ENCODE measurements at regions not wholly inside any gene's neighbourhood (a gene's known extent, or its start where the extent isn't known, plus 50 kb on each side); places are given as distances from the start of the nearest gene placed in this dataset.
"Not testable (repeated sequence)": the region's sequence is repeated elsewhere in the genome, so short reads cannot be mapped to it uniquely, and the experiment has no call there.

DNA sequence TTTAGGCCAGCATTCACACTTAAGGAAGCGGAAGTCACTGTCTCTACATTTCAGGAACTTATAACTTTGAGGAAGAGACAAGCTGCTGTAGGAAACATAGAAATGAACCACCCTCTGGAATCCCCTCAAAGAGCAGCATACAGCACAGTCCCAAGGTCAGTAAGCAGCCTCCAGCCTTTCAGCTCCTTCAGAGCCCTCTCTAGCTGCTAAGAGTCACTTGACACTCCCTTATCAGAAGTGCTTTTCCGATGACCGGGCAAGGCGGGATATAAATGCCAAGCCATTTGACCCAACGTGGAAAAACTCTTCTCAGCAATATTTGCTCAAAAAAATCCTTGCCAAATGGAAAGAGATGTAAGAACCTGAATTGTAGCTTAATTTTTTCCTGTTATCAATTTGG, 1284.3 kb downstream of the XPNPEP1 start:
- no peak for DNase-seq

DNA sequence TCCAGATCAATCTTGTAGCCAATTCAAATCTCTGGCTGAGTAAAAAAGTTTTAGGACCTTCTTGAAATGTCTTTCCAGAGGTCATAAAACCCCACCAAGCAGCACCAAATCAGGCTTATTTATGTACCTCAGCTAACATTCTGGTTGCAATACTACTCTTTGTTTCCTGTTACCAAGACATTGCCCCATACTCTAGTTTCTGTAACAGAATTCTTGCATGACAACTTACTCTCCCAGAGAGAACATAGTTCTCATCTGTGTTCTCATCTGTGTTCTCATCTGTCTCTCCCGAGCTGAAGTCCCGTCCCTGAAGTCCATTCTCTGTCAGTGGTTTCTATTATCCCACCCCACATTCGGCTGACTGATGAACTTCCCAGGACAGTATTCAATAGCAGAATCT, 1285.1 kb downstream of the XPNPEP1 start:
- DNase-seq, result no peak

DNA sequence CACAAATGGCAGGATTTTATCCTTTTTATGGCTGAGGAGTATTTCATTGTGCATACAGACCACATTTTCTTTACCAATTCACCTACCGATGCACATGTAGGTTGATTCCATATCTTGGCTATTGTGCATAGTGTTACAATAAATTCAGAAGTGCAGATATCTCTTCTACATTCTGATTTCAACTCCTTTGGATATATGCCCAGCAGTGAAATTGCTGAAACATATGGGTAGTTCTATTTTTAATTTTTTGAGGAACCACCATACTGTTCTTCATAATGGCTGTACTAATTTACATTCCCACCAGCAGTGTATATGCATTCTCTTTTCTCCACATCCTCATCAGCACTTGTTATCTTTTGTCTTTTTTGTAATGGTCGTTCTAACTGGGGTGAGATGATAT, 1290.3 kb downstream of the XPNPEP1 start:
- DNase-seq, result no peak

DNA sequence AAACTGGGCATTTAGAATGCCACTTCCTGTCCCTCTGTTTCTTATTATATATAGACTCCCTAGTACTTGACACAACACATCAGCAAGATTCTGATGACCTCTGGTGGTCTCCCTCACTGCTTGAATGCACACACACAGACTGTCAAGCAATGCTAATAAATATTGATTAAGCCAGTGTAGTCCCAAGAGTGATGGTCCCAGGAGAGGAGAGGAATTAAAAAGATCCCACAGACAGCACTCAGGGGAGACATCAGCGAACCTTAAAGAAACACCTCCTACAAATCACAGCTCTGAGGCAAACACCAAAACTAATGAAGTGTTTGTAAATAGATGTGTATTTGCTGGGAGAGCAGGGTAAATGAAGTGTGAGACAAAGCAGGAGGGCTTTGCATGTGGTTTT, 1291.2 kb downstream of the XPNPEP1 start:
- no peak for DNase-seq

DNA sequence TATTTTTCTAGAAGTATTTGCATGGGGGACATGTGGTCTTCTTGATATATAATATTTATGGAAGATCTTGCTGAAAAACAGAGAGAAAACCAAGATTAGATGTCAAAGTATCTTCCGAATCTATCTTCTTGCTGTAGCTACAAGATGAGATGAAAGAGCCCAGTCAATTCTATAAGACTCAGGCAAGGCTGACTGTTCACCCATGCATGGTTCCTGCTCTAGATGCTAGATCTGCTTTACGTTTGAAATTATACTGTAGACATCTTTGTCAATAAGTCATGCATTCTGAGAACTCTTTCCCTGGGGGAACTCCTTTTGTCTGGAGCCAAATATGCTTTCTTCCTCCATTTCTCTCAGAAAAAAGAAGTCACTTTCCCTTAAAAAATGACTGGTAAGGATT, 1292.0 kb downstream of the XPNPEP1 start:
- no peak for DNase-seq

DNA sequence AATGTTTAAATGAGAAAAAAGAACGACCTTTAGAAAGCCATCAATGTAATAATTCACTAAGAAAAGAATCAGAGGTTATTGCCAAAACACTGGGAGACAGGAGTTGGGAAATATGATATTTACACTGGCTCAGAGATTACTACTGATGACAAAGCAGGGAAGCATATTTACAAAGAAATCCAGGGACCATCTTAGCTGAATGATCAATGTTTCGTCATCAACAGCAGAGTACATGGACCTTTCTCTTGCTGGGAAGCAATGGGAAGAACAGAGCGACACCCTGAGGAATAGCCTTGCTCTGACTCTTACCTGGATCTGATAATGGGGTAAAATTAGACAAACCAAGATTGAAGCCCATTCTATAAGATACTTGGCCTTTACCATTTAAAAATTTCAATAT, 1293.5 kb downstream of the XPNPEP1 start:
- DNase-seq, result no peak

DNA sequence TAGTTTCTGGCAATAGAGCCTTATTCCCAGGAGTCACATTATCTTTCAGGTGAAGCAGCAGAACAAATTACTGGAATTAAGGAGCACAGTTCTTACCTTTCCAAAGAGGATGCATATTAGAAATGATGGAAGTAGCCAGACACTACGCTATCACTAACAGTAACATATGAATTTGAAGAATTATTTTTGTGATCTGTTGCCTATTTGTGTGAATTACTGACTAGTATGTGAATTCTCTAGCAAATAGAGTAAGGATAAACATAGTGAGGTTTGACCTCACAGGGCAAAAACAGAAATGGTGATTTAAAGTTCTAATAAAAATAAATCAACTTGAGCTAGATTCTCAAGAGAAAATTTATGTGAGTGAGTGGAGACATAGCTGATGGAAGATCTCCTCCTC, 1299.3 kb downstream of the XPNPEP1 start:
- no peak for DNase-seq

DNA sequence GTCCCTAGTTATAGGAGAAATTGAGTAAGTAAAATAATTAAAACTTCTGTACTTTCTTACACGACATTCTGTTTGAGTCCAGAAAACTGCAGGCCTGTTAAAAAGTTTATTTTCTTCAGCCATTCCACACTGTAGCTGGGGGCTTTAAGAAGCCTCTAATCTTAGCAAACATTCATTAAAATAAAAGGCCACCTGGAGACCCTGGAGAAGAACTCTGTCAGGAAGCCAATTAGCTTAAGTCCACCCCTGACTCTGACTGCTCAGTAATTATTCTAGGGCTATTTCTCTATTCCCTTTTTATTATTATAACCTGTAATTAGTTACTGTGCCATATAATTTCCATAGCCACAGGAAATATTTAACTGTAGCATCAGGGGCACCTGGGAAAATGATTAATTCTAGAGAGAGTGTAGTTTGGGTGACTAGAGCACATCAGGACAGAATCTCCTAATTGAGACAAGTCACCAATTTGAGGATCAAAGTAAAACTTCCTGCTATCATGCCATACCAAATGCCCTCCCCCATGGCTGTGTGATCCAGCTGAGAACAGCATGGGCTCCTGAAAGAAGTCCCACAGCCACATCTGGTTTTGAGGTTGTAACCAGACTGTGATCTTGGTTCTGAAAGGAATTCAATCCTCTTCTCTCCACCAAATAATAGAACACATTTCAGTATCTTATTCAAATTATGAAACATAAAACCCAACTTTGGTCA, 1302.3 kb downstream of the XPNPEP1 start:
- DNase-seq, result no peak

DNA sequence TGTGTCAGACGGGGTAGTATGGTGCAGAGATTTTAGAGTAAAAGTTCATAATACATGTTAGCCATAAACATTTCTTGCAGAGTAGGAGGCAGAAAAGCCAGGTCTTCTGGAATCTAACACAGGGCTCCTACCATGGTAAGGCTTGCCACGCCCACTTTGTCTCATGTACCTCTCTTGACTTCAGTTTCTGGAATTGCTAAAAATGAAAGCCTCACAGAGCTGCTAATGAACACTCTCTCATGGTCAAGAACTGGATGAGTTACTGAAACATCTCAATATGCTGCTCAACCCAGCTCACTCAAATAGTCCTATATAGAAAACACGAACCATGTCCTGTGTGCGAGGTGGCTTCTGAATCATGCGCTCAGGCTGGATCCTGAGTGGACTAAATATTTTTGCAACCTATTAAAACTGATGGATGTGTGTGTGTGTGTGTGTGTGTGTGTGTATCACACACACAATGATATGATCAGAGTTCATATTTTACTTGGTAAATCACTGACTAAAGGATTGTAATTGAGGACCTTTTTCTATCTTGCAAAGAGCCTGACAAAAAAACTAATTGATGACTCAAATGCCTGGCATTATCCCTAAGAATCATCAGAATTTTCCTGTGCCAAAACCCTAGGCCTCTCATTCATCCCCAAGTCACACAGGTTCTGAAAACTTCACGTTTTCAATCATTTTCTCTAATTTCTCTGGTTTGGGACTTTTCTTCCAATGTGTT, 1306.6 kb downstream of the XPNPEP1 start:
- no peak for DNase-seq

DNA sequence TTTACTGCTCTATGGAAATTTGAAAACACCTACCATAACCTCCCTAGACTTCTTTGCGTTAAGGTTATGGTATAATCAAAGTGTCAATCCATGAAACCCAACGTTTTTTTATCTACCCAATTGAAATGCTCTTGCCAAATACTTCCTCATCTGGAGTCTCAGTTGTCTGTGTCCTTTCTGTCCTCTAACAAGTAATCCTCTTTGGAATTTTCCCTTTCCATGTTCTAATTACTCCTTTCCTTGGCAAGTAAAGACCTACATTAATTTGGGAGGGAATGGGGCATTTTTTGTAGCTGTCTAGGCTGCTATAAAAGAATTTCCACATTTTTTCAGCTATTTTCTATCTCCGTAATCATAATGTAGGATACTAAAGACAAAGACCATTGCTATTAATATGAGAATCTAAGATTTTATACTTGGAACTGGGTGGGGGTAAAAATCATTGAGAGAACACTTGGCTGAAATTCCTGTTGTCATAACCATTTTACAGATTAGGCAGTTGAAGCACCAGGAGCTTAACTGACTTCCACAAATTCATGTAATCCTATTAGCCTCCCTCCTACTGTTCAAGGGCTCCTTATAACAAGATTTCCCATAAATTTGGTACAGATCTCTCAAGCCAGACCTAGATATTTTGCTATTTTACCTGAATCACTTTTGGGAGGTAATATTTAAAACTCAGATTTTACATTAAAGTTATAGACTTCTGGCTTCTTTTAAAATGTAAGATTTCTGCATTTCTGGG, 1307.6 kb downstream of the XPNPEP1 start:
- DNase-seq, result no peak

DNA sequence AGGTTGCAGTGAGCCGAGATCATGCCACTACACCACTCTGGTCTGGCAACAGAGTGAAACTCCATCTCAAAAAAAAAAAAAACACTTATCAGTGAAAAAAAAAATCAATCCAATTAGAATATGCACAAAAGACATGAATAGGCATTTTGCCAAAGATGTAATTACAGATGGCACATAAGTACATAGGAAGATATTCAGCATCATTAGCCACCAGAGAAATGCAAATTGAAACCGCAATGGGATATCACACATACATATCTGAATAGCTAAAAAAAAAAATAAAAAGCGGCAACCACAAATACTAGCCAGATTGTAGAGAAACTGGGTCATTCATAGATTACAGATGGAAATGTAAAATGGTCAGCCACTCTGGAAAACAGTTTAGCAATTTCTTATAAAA, 1310.8 kb downstream of the XPNPEP1 start:
- DNase-seq, result no peak

DNA sequence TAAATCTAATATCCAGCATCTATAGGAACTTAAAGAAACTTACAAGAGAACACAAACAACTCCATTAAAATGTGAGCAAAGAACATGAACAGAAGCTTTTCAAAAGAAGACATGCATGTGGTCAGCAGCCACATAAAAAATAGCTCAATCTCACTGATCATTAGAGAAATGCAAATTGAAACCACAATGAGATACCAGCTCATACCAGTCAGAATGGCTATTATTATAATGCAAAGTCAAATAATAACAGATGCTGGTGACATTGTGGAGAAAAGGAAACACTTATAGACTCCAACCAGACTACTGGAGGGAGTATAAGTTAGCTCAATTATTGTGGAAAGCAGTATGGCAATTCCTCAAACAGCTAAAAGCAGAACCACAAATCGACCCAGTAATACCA, 1314.5 kb downstream of the XPNPEP1 start:
- DNase-seq, result no peak

DNA sequence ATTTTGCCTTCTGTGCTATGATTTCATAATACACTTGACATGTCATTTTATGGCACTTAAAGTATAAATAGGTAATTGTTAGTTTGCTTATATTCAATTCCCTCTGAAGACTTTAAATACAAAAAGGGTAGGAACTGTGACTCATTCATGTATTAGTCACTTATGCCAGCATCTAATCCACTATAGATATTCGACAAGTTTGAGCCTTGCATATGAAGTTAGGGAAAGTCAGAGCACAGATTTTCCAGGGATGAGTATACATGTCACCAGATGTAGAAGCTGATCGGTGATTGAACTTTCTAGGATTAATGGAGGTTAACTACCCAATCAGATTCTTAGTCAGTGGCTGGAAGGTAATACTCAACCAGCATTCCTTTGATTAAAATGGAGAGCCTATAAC, 1321.5 kb downstream of the XPNPEP1 start:
- no peak for DNase-seq

DNA sequence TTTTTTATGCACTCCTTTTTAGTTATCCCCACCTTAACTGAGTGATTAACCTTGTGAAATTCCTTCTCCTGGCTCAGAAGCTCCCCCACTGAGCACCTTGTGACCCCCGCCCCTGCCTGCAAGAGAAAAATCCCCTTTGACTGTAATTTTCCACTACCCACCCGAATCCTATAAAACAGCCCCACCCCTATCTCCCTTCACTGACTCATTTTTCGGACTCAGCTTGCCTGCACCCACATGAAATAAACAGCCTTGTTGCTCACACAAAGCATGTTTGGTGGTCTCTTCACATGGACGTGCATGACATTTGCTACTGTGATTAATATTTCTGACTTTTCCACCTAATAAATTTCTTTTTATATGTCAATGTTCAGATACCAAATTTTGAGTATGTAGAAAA, 1322.8 kb downstream of the XPNPEP1 start:
- DNase-seq, result not testable (repeated sequence)

DNA sequence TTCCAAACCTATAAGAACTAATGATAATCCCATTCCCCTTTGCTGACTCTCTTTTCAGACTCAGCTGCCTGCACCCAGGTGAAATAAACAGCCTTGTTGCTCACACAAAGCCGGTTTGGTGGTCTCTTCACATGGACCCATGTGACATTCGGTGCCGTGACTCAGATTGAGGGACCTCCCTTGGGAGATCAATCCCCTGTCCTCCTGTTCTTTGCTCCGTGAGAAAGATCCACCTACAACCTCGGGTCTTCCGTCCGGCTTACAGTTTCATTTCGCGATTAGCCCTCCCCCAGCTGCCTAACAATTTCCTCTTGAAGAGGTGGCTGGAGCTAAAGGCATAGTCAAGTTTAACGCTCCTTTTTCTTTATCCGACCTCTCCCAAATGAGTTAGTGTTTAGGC, 1324.0 kb downstream of the XPNPEP1 start:
- not testable (repeated sequence) for DNase-seq

DNA sequence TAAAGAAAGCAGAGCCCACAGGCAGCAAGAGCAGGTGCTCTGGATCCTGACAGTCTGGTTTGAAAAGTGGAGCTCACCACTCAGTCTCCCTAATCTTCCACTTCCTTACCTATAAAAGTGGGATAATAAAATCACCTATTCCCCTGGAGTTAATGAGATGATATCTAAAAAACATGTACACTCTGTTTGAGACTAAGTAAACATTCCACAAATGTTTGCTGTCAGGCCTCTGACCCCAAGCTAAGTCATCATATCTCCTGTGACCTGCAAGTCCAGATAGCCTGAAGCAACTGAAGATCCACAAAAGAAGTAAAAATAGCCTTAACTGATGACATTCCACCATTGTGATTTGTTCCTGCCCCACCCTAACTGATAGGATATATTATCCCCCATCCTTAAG, 1324.5 kb downstream of the XPNPEP1 start:
- DNase-seq, result no peak

DNA sequence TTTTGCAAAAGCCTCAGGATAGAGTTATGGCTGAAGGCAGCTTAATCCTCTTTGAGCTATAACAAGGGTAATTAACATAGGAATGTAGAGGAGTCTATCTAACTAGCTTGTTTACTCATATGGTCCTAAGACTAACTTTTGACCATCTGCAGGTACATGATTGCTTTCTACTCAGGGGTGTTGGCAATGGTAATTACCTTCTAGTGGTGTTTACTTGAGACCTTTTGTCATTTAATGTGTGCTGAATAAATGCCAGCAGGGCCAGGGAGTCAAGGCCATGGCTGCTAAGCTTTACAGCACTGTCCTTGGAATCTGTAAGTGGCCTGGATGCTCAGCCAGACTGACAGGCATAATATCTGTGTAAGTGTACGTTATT, 1325.0 kb downstream of the XPNPEP1 start:
- no peak for DNase-seq

DNA sequence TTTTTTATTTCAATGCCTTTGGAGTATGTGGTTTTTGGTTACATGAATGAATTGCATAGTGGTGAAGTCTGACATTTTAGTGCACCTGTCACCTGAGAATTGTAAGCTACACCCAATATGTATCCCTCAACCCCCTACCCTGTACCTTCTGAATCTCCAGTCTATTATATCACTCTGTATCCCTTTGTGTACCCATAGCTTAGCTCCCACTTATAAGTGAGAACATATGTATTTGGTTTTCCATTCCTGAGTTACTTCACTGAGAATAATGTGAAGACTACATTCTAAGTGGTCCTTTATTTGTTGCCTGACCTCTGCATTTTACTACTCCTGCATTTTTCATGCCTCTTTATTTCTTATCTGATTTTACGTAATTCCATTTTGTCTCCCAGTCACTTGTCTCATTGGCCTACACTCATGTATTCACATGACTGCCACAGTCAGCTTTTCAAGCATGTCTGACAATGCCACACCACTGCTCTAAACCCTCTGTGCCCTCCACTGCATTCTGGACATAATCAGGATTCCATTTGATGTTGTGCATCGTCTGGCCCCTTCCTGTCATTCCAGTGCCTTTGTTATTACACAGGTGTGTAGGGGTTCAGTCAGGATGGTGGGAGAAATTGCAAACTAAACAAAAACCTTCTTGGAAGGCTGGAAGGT, 1325.5 kb downstream of the XPNPEP1 start:
- DNase-seq, result no peak

DNA sequence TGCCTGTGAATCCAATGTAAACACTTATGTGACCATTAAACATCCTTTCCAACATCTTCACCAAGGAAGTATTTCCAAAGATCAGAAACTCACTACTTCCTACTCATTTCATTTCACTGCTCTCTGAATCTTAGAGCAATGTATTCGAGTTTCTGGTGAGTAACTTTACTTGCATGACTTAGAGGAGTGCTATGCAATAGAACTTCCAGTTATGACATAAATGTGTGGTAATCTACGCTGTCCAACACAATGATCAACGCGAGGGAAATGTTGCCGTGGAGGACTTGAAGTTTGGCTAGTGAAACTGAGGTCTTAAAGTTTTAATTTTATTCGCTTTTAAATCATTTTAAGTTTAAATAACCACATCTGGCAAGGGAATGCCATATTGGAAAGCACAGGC, 1326.3 kb downstream of the XPNPEP1 start:
- no peak for DNase-seq

DNA sequence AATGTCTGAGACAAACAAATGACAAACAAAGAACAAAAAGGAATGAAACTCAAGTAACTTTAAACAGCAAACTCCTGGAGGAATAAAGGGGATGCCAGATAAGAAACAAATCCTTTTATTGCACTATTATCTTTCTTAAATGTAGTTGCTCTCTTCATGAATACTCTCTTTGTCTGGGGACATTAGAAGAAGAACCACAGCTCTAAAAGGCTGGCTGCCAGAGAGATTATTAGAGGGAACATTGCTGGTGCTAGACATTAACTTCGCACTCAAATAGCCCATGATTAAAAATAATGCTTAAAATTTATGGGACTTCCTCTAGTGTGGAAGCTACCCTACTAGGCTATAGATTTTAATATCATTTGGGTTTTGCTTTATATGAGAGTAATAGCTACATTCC, 1330.4 kb downstream of the XPNPEP1 start:
- DNase-seq, result no peak

DNA sequence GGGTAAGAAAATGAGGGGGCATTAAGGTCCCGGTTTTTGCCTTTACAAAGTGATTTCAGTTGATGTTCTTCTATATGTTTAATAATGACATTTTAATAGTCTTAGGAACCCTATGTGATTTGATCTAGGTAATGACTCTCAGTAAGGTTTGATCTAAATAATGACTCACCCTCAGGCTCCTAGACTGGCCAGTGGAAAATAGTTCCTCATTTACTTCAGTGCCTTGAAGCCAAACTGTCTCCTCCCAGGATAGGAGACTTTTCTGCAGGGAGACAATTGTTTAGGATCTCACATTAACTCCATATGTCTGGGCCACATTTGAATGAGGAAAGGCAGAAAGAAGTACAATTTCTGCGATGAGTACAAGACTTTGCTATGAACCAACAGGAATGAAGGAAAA, 1331.9 kb downstream of the XPNPEP1 start:
- DNase-seq, result no peak

DNA sequence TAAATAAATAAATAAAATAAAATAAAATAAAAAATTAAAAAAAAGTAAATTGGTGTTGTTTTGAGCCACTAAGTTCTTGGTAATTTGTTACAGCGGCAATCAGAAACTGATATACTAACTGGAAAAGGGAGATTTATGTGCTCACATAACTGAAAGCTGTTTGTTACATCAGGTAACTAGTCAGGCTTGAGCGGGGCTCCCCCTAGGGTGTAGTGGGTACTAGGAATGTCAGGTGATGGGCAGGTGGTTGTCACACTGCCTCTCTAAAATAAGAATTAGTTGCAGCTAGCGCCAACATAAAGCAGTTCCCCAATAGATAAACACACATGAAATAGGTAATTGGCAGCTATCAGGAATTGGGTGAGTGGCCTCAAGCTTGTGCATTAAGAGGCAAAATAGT, 1336.9 kb downstream of the XPNPEP1 start:
- DNase-seq, result no peak

DNA sequence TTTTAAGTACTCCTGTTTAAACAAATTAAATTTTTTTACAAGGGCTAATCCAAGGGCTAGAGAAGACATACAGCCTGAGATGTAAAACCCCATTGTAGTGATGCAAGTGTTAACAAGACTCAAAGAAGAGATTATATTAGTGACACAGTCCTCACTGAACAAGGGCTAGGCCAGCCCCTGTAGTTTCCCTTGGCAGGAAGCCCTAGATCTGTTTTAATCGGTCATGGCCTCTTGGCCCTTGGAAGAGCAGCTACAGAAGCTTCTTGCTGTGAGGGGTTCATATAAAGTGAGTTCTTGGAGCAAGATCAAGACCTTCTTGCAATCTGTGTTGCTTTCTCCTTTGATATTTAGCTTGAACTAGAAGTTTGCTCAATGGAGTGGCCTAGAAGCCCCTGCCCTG, 1339.4 kb downstream of the XPNPEP1 start:
- DNase-seq, result no peak

All from inflammatory macrophage (primary cell).